NCI-H146 treated with DMSO at 0.1 percent for 48 hours (cell line): ENCODE measurements at regions not wholly inside any gene's neighbourhood (a gene's known extent, or its start where the extent isn't known, plus 50 kb on each side); places are given as distances from the start of the nearest gene placed in this dataset.
"Not testable (repeated sequence)": the region's sequence is repeated elsewhere in the genome, so short reads cannot be mapped to it uniquely, and the experiment has no call there.

Experiments used
- DNase-seq: peaks from one replicate; lab custom pipeline; 2025; ENCODE audit not compliant: unreplicated experiment; lab: John Stamatoyannopoulos, UW

DNA sequence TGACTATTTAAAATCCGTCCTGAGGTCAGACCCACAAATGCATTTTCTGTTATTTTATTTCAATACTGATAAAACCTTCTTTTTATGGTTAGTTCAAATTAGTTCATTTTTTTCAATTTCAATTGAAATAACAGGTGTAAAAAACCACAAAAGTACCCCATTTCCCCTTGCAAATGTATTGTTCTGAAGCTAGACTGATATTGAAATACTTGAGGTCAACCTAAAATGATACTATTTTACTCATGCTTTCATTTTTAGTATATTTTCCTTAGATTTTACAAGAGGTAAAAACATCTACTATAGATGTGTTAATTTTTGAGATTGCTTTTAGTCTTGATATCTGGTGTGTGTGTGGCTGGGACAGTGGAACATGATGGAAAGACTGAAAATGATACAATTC lies 2237.8 kb downstream of the ARAP2 start:
- not testable (repeated sequence) for DNase-seq

DNA sequence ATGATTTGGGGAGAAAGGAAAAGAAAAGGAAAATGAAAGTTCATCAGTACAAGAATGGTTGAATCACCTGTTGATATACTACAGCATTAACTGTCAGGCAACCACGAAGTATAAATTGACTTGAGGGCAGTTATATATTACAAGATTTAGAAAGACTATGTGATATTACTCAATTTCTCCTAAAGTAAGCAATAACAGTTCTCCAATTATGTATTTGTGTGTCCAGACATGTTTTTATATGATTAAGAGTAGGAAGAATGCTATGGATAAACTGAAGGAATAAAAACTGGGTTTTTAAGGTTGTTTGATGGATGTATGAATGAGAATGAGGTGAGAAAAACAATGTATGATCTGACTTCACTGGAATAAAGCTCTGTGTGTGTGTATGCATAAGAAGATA lies 2234.4 kb downstream of the ARAP2 start:
- DNase-seq: no peak

- no peak for DNase-seq
These were observed 2233.4 kb downstream of the ARAP2 start for GRCh38 chr4:34010751-34011519.

GRCh38 chr4:34035225-34035624 lies 2209.1 kb downstream of the ARAP2 start:
- DNase-seq: no peak

DNA sequence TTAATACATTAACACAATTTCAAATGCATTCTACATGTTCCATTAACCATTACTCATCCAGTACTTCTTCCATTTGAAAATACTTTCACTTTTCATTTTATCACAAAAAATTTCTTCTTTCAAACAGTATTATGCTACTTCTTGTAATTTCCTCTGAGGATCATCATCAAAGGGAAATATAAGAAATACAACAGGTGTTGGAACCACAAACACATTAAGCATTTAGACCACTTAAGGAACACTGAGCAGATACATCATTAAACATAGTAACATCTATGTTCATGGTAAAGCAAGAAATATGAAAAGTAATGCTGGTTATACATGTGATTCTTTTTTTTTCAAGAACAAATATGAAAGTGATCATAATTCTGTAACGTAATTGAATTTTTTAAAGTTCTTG lies 2207.0 kb downstream of the ARAP2 start:
- DNase-seq: no peak

- DNase-seq: no peak
These were observed 2204.5 kb downstream of the ARAP2 start for GRCh38 chr4:34039766-34040165.

DNA sequence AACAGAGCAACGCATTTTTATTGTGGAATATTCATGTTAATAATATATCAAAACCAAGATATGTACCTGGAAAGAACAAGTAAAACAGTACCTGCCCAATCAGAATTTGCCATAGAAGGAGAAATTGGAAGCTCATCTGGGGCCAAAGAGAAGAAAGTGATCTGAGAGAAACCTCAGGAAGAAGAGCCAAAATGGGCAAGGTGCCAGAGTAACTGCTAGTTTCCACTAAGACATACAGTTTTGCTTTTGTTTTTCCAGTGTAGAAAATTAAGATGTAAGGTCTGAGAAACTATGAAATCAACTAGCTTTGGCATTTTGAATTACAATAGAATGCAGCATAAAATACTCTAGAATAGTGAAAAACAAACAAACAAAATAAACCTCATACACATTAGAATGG lies 2201.2 kb downstream of the ARAP2 start:
- no peak for DNase-seq

DNA sequence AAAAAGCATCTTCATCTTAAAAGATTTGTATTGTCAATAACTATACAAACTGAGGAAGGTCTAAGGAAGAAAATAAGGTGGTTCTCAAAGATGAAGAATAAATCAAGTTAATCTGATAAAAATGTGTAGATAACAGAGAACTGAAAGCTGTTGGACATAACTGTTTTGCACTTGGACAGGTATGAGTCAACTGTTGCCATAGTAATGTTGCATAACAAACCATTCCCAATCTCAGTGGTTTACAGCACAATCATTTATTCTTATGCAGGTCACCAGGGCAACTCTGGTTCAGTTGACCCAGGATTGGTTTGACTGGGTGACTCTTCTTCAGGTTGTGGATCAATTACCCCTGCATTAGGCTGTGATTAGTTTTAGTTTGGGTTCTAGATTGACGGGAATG lies 2197.7 kb downstream of the ARAP2 start:
- DNase-seq: no peak

DNA sequence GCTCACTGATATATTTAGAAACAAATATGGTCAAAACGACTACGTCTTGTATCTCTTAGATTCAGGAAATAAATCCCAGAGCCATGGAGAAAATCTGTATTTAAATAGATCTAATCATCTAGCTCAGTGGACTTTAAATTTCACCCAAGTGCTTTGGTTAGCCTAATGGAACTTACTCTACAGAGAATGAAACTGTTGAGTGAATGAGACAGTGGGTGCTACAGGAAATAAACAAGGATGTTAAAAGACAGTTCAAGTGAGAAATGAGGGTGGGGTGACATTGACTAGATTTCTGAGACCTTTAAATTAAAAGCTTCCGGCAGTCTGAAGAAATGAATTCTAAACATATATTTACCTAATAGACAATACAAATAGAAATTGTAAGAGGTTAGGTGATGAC lies 2197.0 kb downstream of the ARAP2 start:
- DNase-seq: no peak

- DNase-seq: no peak
These were observed 2178.2 kb downstream of the ARAP2 start for GRCh38 chr4:34066126-34066525.

GRCh38 chr4:34091451-34091850 lies 2152.9 kb downstream of the ARAP2 start:
- DNase-seq: no peak

- DNase-seq: no peak
These were observed 2150.2 kb downstream of the ARAP2 start for GRCh38 chr4:34094114-34094513.

GRCh38 chr4:34105311-34105710 lies 2139.0 kb downstream of the ARAP2 start:
- DNase-seq: no peak

DNA sequence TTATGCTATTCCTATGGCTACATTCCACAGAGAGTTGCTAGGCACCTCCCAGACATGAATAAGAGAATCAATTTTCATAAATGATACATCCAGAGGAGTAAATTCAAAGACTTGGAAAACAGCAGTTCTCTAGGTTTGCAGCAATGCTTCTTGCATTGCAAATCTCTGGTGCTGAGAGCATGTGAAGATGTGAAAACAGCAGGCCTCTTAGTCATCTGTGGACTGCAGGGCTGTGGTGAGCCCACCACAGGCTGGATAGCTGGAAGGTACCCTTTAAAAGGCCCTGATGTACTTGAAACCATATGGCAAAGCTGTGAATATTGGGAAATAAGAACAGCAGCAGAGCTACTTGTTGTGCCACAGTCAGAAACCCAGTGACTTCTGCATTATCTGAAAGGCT lies 2135.9 kb downstream of the ARAP2 start:
- DNase-seq: no peak

DNA sequence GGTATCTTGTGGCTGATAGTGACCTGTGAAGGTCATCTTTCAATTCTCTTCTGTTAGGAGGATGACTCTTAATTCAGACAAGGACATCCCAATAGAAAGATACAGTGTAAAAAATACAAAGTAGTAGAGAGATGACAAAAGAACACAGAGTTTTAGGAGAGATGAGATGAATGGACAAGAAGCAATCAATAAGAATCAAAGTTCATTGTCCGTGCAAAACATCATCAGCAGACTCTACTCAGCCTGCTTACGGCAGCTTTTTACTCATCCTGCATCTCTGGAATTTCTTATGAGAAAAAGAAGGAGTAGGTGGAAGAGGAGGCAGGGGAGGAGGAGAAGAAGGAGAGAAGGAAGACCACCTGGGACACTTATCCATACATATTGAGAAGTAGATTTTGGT lies 2131.7 kb downstream of the ARAP2 start:
- no peak for DNase-seq

DNA sequence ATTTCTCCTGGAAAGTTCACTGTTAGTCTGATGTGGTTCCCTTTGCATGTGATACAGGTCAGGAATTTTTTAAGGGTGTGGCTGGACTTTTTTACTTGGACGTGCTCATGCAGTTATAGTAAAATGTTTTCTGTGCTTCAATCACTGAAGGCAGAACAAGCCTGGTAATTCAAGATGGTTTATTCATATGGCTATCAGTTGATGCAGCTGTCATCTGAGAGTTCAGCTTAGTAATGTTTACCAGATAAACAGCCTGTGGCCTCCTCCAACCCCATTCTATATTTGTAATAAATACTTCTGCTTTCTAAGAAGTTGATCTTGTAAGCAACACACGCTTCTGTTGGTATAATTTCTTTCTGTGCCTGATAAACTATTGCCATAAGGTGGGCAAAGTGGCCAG lies 2105.9 kb downstream of the ARAP2 start:
- DNase-seq: no peak

- DNase-seq: no peak
These were observed 2105.0 kb downstream of the ARAP2 start for GRCh38 chr4:34139346-34139745.

DNA sequence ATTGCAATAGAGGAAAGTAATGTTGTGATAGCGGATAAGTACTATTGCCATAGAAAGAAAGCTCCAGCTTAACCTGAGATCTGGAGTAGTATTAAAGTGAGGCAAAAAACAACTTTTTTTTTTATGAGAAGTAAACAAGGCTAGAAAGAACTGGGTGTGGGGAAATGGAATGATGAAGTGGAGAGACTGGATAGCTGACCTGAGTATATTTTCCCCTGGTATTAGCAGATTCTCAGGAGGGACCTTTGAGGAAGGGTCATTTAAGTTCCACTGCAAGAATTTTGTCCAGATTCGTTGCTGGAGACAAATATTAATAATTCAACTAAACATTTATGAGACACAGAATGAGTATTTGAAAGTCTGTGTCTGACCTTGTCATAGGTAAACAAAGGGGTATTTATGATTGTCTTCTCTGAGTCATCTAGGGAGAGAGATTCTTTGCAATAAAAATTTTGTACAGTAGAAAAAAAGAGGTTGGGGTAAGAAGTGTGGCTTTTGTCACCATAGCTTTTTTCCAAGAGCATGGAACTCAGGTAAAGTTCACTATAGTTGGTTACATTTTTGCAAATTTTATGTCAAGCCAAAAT lies 2095.9 kb downstream of the ARAP2 start:
- DNase-seq: no peak

DNA sequence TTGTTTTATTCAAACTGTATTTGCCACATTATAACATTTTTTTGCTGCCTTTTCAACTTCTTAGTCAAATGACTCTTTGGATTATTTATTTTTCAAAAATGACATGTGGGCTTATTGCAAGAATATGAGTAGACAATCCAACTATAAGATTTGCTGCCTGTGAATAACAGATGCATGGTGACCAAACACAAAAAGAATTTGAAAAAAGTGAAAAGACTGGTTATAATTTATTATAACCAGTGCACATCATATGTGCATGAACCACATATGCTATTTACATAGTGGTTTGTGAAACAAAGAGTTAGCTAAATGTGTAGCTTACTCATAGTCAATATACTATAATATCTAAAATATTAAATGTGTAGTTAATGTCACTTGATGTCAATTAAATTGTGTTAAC lies 2086.8 kb downstream of the ARAP2 start:
- no peak for DNase-seq

DNA sequence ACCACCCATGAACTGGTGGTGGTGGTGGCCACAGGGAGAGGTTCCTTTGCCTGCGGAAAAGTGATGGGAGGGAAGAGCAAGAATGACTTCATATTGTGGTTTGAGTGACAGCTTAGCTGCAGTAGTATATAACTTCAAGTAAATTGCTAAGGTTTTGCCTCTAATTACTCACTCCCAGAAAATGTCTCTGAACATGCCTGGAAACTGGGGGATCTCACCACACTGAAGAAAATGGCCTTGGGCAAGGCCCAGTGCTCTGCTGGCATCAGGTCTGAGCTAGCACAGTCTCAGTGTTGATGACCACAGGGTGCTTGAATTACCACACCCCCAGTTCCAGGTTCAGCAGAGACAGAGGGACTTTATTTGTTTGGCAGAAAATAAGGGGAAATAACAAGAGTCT lies 2085.4 kb downstream of the ARAP2 start:
- DNase-seq: no peak

- DNase-seq: no peak
These were observed 2073.4 kb downstream of the ARAP2 start for GRCh38 chr4:34170946-34171345.

DNA sequence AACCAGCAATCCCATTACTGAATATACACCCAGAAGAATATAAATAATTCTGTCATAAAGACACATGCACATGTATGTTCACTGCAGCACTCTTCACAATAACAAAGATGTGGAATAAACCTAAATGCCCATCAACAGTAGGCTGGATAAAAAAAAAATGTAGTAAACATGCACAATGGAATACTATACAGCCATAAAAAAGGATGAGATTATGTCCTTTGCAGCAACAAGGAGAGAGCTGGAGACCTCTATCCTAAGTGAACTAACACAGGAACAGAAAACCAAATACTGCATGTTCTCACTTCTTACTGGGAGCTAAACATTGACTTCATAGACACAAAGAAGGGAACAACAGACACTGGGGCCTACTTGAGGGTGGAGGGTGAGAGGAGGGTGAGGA lies 2067.7 kb downstream of the ARAP2 start:
- DNase-seq: no peak

DNA sequence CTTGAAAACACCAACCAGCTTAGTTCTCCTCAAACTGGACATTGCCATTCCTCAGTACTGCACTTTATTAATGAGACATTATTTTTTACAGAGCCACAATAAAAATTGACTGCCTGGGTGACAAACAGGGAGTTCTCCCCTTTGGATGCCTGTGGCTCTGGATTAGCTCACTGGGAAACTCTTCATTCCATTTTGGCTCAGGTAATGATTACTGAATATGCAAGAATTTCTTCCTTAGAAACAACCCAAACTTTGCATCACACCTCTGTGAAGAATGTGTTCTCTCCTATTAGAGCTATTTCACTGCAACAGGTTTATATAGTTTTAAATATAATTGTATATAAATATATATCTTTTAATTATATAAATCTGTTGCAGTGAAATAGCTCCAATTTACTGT lies 2065.8 kb downstream of the ARAP2 start:
- no peak for DNase-seq
